ENCODE measurements at regions not wholly inside any gene's neighbourhood (a gene's known extent, or its start where the extent isn't known, plus 50 kb on each side); places are given as distances from the start of the nearest gene placed in this dataset.

- H3K79me2 ChIP-seq (ENCODE audit: control insufficient read depth, insufficient read depth, low read length): no peaks in the 10 kb centered on the region
- no peaks in the 10 kb centered on the region for H3K27me3 ChIP-seq (ENCODE audit: control insufficient read depth in 2 of 2, insufficient read depth in 2 of 2, low read length in 2 of 2)
- H3K9me1 ChIP-seq (replicated peaks; ENCODE audit: control insufficient read depth, extremely low read depth, insufficient read depth, low read length): no peaks in the 10 kb centered on the region
- no peaks in the 10 kb centered on the region for H3K4me1 ChIP-seq (ENCODE audit: control insufficient read depth, extremely low read depth, insufficient read depth, low read length)
- H3K36me3 ChIP-seq (ENCODE audit: control insufficient read depth in 2 of 2, extremely low read depth in 1 of 2, insufficient read depth in 2 of 2, low read length in 2 of 2): no peaks in the 10 kb centered on the region
- TF ChIP-seq GATA2 (IDR thresholded peaks at IDR 0.05; ENCODE audit: insufficient read depth, insufficient read length, low read depth, low read length) (no peak), EZH2 (IDR thresholded peaks at IDR 0.05; ENCODE audit: borderline replicate concordance, low read depth, low read length, severe bottlenecking) (no peak), FOS (IDR thresholded peaks at IDR 0.05; ENCODE audit: borderline replicate concordance, insufficient read depth, low read length) (no peak), POLR2A (IDR thresholded peaks at IDR 0.05; ENCODE audit: low read depth, low read length) (no peak), JUN (IDR thresholded peaks at IDR 0.05; ENCODE audit: borderline replicate concordance, insufficient read depth, insufficient read length, low read depth) (no peak), MAX (IDR thresholded peaks at IDR 0.05; ENCODE audit: insufficient read depth, insufficient read length) (no peak)
- DNase-seq (ENCODE audit: low read depth, low spot score) (no peak), FAIRE-seq (no peak)
- ChIA-PET CTCF (interaction anchor here (0.9 to 2.1 kb wide), 4 partner anchors 17 to 118 kb away, joined by 3 to 5 read pairs (median 4); no protein-coding TSS in a partner anchor), POLR2A (interaction anchor here (0.6 kb wide), 1 partner anchor 17 kb away, joined by 3 read pairs; no protein-coding TSS in a partner anchor)
- no peaks in the 10 kb centered on the region for H4K20me1 ChIP-seq (replicated peaks; ENCODE audit: control insufficient read depth, extremely low read depth, insufficient read depth, low read length)
- no TSS peak for BruUV-seq (replicated peaks)
- no peak overlapping the region for H3K4me2 ChIP-seq (ENCODE audit: insufficient read depth, low read length)
- no peak overlapping the region for H3K9ac ChIP-seq (replicated peaks; ENCODE audit: extremely low read depth, insufficient read depth, low read length)
- H3K4me3 ChIP-seq (replicated peaks in 1 of 3; ENCODE audit: insufficient read depth in 1 of 3, low read depth in 1 of 3, low read length in 3 of 3): no peak overlapping the region
- H2AFZ ChIP-seq (ENCODE audit: low read depth, low read length): no peak overlapping the region
- intact Hi-C loops (cut with micrococcal nuclease) (no loop called here), dilution Hi-C loops (cut with MboI; ENCODE audit: extremely low pct_ligation_motif_present, low sequenced_read_pairs) (no loop called here)
- H3K9me3 ChIP-seq (replicated peaks; ENCODE audit: control insufficient read depth, insufficient read depth, low read length): no peaks in the 10 kb centered on the region
- H3K27ac ChIP-seq (ENCODE audit: insufficient read depth, low read depth, low read length): no peak overlapping the region
Measured at GRCh38 chr7:94205529-94205928, 189.2 kb upstream of the COL1A2 start.

GRCh38 chr7:94206295-94206694, 188.4 kb upstream of the COL1A2 start:
- Histone ChIP-seq H3K27ac (ENCODE audit: insufficient read depth, low read depth, low read length) (no peak overlapping the region), H3K4me3 (replicated peaks in 1 of 3; ENCODE audit: insufficient read depth in 1 of 3, low read depth in 1 of 3, low read length in 3 of 3) (no peak overlapping the region), H3K9me1 (replicated peaks; ENCODE audit: control insufficient read depth, extremely low read depth, insufficient read depth, low read length) (no peaks in the 10 kb centered on the region), H3K79me2 (ENCODE audit: control insufficient read depth, insufficient read depth, low read length) (no peaks in the 10 kb centered on the region), H2AFZ (ENCODE audit: low read depth, low read length) (no peak overlapping the region), H3K4me2 (ENCODE audit: insufficient read depth, low read length) (no peak overlapping the region), H3K27me3 (ENCODE audit: control insufficient read depth in 2 of 2, insufficient read depth in 2 of 2, low read length in 2 of 2) (no peaks in the 10 kb centered on the region), H3K4me1 (ENCODE audit: control insufficient read depth, extremely low read depth, insufficient read depth, low read length) (no peaks in the 10 kb centered on the region), H4K20me1 (replicated peaks; ENCODE audit: control insufficient read depth, extremely low read depth, insufficient read depth, low read length) (no peaks in the 10 kb centered on the region), H3K36me3 (ENCODE audit: control insufficient read depth in 2 of 2, extremely low read depth in 1 of 2, insufficient read depth in 2 of 2, low read length in 2 of 2) (no peaks in the 10 kb centered on the region), H3K9me3 (replicated peaks; ENCODE audit: control insufficient read depth, insufficient read depth, low read length) (no peaks in the 10 kb centered on the region), H3K9ac (replicated peaks; ENCODE audit: extremely low read depth, insufficient read depth, low read length) (no peak overlapping the region)
- BruUV-seq (replicated peaks): no TSS peak
- POLR2A ChIA-PET: interaction anchor here (0.6 kb wide), 1 partner anchor 16 kb away, joined by 3 read pairs; no protein-coding TSS in a partner anchor
- FAIRE-seq (no peak), DNase-seq (ENCODE audit: low read depth, low spot score) (no peak)
- intact Hi-C loops (cut with micrococcal nuclease) (no loop called here), dilution Hi-C loops (cut with MboI; ENCODE audit: extremely low pct_ligation_motif_present, low sequenced_read_pairs) (no loop called here)
- CTCF ChIA-PET: interaction anchor here (0.9 to 2.1 kb wide), 5 partner anchors 10 to 119 kb away, joined by 3 to 5 read pairs (median 3); no protein-coding TSS in a partner anchor
- TF ChIP-seq GATA2 (IDR thresholded peaks at IDR 0.05; ENCODE audit: insufficient read depth, insufficient read length, low read depth, low read length) (no peak), CTCF (IDR thresholded peaks at IDR 0.05; ENCODE audit: extremely low read depth in 1 of 2, insufficient read depth in 1 of 2, low read depth in 1 of 2, low read length in 2 of 2) (no peak), EZH2 (IDR thresholded peaks at IDR 0.05; ENCODE audit: borderline replicate concordance, low read depth, low read length, severe bottlenecking) (no peak), POLR2A (IDR thresholded peaks at IDR 0.05; ENCODE audit: low read depth, low read length) (no peak), FOS (IDR thresholded peaks at IDR 0.05; ENCODE audit: borderline replicate concordance, insufficient read depth, low read length) (no peak), POLR2AphosphoS5 (IDR thresholded peaks at IDR 0.05; ENCODE audit: insufficient read depth, low read depth, low read length) (no peak), MYC (IDR thresholded peaks at IDR 0.05; ENCODE audit: low read depth, low read length) (no peak), JUN (IDR thresholded peaks at IDR 0.05; ENCODE audit: borderline replicate concordance, insufficient read depth, insufficient read length, low read depth) (no peak), MAX (IDR thresholded peaks at IDR 0.05; ENCODE audit: insufficient read depth, insufficient read length) (no peak)
